SK-N-SH (cell line): ENCODE measurements at regions not wholly inside any gene's neighbourhood (a gene's known extent, or its start where the extent isn't known, plus 50 kb on each side); places are given as distances from the start of the nearest gene placed in this dataset.

Experiments used
- EZH2phosphoT487 ChIP-seq: fragments of 200-600 bp; sonication (generic); IDR thresholded peaks from 2 replicates; pipeline ENCODE4 v1.6.1; 2017; ENCODE audit warnings: low read depth, mixed run types, mild to moderate bottlenecking, antibody characterized with exemption, moderate library complexity, borderline replicate concordance
- FOXM1 ChIP-seq: IDR thresholded peaks from 2 replicates; pipeline ENCODE4 v1.4.0; 2012; ENCODE audit warnings: low read depth, mild to moderate bottlenecking
- MEF2A ChIP-seq: IDR thresholded peaks from 2 replicates; pipeline ENCODE4 v1.4.0; 2012; ENCODE audit warnings: low read depth, borderline replicate concordance
- MXI1 ChIP-seq: IDR thresholded peaks from 2 replicates; pipeline ENCODE4 v1.6.1; 2012; ENCODE audit warnings: mild to moderate bottlenecking, low read depth, low read length, improper control_type of control experiment
- POLR2AphosphoS5 ChIP-seq: IDR thresholded peaks from 2 replicates; pipeline ENCODE4 v1.6.1; 2012; ENCODE audit warnings: low read depth, low read length
- REST ChIP-seq: IDR thresholded peaks from 2 replicates; pipeline ENCODE4 v1.6.1; 2012; ENCODE audit warnings: mild to moderate bottlenecking, low read depth, low read length, moderate library complexity
- RFX5 ChIP-seq: IDR thresholded peaks from 2 replicates; pipeline ENCODE4 v1.6.1; 2012; ENCODE audit warnings: mild to moderate bottlenecking, improper control_type of control experiment, low read length
- SIN3A ChIP-seq: IDR thresholded peaks from 2 replicates; pipeline ENCODE4 v1.6.1; 2012; ENCODE audit warnings: low read depth, mild to moderate bottlenecking, low read length, moderate library complexity, borderline replicate concordance
- TEAD4 ChIP-seq: IDR thresholded peaks from 2 replicates; pipeline ENCODE4 v1.4.0; 2012; ENCODE audit warnings: mild to moderate bottlenecking, borderline replicate concordance; ENCODE audit not compliant: insufficient read depth
- USF2 ChIP-seq: fragments of 150-350 bp; IDR thresholded peaks from 2 replicates; pipeline ENCODE4 v1.6.1; 2017; ENCODE audit warnings: antibody characterized with exemption, low read length, low read depth, borderline replicate concordance
- TF ChIP-seq, protein P1 (sequence below): fragments of 200-600 bp; sonication (generic); IDR thresholded peaks from 2 replicates; pipeline ENCODE4 v1.6.1; 2017; ENCODE audit warnings: antibody characterized with exemption, mild to moderate bottlenecking, moderate library complexity
- TF ChIP-seq, protein P2 (sequence below): IDR thresholded peaks from 2 replicates; pipeline ENCODE4 v1.4.0; 2012; ENCODE audit warnings: low read depth, borderline replicate concordance

- TF ChIP-seq, protein P1, sequence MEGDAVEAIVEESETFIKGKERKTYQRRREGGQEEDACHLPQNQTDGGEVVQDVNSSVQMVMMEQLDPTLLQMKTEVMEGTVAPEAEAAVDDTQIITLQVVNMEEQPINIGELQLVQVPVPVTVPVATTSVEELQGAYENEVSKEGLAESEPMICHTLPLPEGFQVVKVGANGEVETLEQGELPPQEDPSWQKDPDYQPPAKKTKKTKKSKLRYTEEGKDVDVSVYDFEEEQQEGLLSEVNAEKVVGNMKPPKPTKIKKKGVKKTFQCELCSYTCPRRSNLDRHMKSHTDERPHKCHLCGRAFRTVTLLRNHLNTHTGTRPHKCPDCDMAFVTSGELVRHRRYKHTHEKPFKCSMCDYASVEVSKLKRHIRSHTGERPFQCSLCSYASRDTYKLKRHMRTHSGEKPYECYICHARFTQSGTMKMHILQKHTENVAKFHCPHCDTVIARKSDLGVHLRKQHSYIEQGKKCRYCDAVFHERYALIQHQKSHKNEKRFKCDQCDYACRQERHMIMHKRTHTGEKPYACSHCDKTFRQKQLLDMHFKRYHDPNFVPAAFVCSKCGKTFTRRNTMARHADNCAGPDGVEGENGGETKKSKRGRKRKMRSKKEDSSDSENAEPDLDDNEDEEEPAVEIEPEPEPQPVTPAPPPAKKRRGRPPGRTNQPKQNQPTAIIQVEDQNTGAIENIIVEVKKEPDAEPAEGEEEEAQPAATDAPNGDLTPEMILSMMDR: no peak
- no peak for TF ChIP-seq SIN3A
- no peak for TF ChIP-seq MXI1
- TF ChIP-seq RFX5: no peak
- TF ChIP-seq USF2: no peak
- TF ChIP-seq TEAD4: no peak
- TF ChIP-seq EZH2phosphoT487: no peak
- no peak for TF ChIP-seq REST
- TF ChIP-seq MEF2A: no peak
- TF ChIP-seq, protein P2, sequence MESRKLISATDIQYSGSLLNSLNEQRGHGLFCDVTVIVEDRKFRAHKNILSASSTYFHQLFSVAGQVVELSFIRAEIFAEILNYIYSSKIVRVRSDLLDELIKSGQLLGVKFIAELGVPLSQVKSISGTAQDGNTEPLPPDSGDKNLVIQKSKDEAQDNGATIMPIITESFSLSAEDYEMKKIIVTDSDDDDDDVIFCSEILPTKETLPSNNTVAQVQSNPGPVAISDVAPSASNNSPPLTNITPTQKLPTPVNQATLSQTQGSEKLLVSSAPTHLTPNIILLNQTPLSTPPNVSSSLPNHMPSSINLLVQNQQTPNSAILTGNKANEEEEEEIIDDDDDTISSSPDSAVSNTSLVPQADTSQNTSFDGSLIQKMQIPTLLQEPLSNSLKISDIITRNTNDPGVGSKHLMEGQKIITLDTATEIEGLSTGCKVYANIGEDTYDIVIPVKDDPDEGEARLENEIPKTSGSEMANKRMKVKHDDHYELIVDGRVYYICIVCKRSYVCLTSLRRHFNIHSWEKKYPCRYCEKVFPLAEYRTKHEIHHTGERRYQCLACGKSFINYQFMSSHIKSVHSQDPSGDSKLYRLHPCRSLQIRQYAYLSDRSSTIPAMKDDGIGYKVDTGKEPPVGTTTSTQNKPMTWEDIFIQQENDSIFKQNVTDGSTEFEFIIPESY: no peak
- no peak for TF ChIP-seq FOXM1
- TF ChIP-seq POLR2AphosphoS5: no peak
These were observed 1157.9 kb upstream of the LRRTM1 start for GRCh38 chr2:81462420-81462819.
